Adrenal gland (tissue), 9 donors: ENCODE measurements at regions not wholly inside any gene's neighbourhood (a gene's known extent, or its start where the extent isn't known, plus 50 kb on each side); places are given as distances from the start of the nearest gene placed in this dataset.

ENCODE experiments used
- DNase-seq, 7 donors: peaks; one replicate each; pipeline ENCODE4 v3.0.0-alpha.2; 2019 to 2020
- H3K27ac ChIP-seq, 5 donors: fragments of 200-600 bp; sonication (generic) in 4 of 5; 1 replicate in 3 of 5; 2 replicates in 2 of 5; pipeline versions ENCODE4 v1.5.1 to v1.8.0; 2016 to 2020; ENCODE audit warnings: mild to moderate bottlenecking in 1 of 5
- H3K27me3 ChIP-seq: fragments of 200-600 bp; 2 replicates; pipeline ENCODE4 v1.8.0; 2021
- H3K36me3 ChIP-seq, 2 donors: fragments of 200-600 bp; replicated peaks in 1 of 2; 1 replicate in 1 of 2; 2 replicates in 1 of 2; pipeline versions ENCODE4 v1.5.1 to v1.8.0; 2018 to 2022
- H3K4me1 ChIP-seq, 2 donors: fragments of 200-600 bp; replicated peaks in 1 of 2; 1 replicate in 1 of 2; 2 replicates in 1 of 2; pipeline versions ENCODE4 v1.5.1 to v1.8.0; 2018 to 2021
- H3K4me3 ChIP-seq, 4 donors: fragments of 200-600 bp; sonication (generic) in 3 of 4; one replicate each; pipeline ENCODE4 v1.5.1; 2016 to 2018
- H3K9me3 ChIP-seq, 3 donors: fragments of 200-600 bp; sonication (generic) in 1 of 3; replicated peaks in 1 of 3; 1 replicate in 2 of 3; 2 replicates in 1 of 3; pipeline versions ENCODE4 v1.5.1 to v1.8.0; 2016 to 2021
- CTCF ChIP-seq, 6 experiments: fragments of 450-650 bp in 4 of 6; fragments of 200-600 bp in 2 of 6; sonication (generic) in 1 of 6; IDR thresholded peaks; 1 replicate in 5 of 6; 2 replicates in 1 of 6; pipeline versions ENCODE4 v1.5.1 to v1.8.0; 2016 to 2021; ENCODE audit warnings: antibody characterized with exemption in 6 of 6, mild to moderate bottlenecking in 2 of 6, moderate library complexity in 1 of 6
- POLR2A ChIP-seq, 2 donors: fragments of 450-650 bp; IDR thresholded peaks; one replicate each; pipeline ENCODE4 v1.6.1; 2017; ENCODE audit warnings: antibody characterized with exemption in 2 of 2, mild to moderate bottlenecking in 2 of 2, moderate library complexity in 1 of 2
- WGBS, 4 donors: extraction: QIAGEN DNeasy Blood & Tissue Kit in 2 of 4; methylation state at CpG; one replicate each; pipeline versions ENCODE4 v1.1.5 to v1.1.7; 2013 to 2017; 5-methylcytosine and 5-hydroxymethylcytosine counted together
- intact Hi-C, 2 donors: fragments of 100-400 bp; cut with DNase I; formaldehyde crosslinking; loops; one replicate each; pipeline versions ENCODE4 v1.14.1 to v1.15.0; 2022 to 2023
- donor health status: healthy with polysubstance abuse.
- donor health status: Bipolar disorder and iron deficiency.
- donor health status: DM: yes; HTN: yes; CAD: no.
- donor health status: DM: no; HTN: no; CAD: no.
- donor health status: DM: no; HTN: no; CAD: no.

GRCh38 chr20:6692566-6693173 is 74.8 kb upstream of the BMP2 start:
- Histone ChIP-seq H3K4me3 (no peak overlapping the region), H3K27ac (no peak overlapping the region), H3K4me1 (no peaks in the 10 kb centered on the region), H3K27me3 (no peaks in the 10 kb centered on the region), H3K36me3 (no peaks in the 10 kb centered on the region), H3K9me3 (no peaks in the 10 kb centered on the region)
- TF ChIP-seq POLR2A (IDR thresholded peaks at IDR 0.05) (no peak), CTCF (IDR thresholded peaks at IDR 0.05) (no peak)
- DNase-seq, result peak in 1 of 7 donors; percentile 22
- intact Hi-C loops, result no loop called here
- 64 to 69% (median 67%) methylated on average over 10 of the region's 10 CpGs for WGBS, 4 donors

GRCh38 chr20:6691516-6691915 is 76.0 kb upstream of the BMP2 start:
- Histone ChIP-seq H3K27ac (no peak overlapping the region), H3K27me3 (no peaks in the 10 kb centered on the region), H3K4me3 (no peak overlapping the region), H3K36me3 (no peaks in the 10 kb centered on the region), H3K4me1 (no peaks in the 10 kb centered on the region), H3K9me3 (no peaks in the 10 kb centered on the region)
- intact Hi-C loops, result no loop called here
- DNase-seq, result no peak
- no peak for TF ChIP-seq POLR2A (IDR thresholded peaks at IDR 0.05)
- WGBS, 4 donors, result 64 to 95% (median 70%) methylated on average over 4 of the region's 4 CpGs

DNA sequence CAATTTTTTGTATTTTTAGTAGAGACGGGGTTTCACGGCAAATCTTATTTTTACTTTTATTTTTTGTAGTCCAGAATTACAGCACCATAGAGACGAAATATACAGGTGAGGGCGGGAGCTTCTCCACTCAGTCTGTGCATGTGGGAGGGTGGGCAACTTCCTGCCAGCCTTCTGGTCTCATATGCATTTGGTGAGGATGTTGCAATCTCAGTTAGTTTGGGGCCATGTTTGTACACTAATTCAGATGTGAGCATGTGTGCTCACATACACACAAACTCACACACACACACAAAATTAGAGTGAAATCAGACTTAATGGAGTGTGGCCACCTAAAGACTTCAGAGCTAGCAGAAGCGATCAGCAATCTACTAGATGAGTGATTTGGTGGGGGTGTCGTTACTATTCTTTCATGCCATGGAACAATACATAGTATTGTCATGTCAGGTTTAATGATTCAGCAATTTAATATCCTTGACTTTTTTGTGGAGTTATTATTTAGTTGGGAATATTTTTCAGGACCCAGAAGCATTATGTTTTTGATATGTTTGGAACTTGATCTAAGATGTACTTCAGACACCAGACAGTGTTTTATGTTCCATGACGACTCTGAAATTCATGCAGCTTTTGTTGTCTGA is 78.0 kb upstream of the BMP2 start:
- H3K36me3 ChIP-seq, result no peaks in the 10 kb centered on the region
- TF ChIP-seq CTCF (IDR thresholded peaks at IDR 0.05) (no peak), POLR2A (IDR thresholded peaks at IDR 0.05) (no peak)
- WGBS, 4 donors, result 67 to 89% (median 83%) methylated on average over 6 to 7 of the region's 7 CpGs
- no peak overlapping the region for H3K27ac ChIP-seq
- intact Hi-C loops, result no loop called here
- DNase-seq, result no peak
- H3K9me3 ChIP-seq, result no peaks in the 10 kb centered on the region
- no peak overlapping the region for H3K4me3 ChIP-seq
- no peaks in the 10 kb centered on the region for H3K27me3 ChIP-seq
- no peaks in the 10 kb centered on the region for H3K4me1 ChIP-seq

DNA sequence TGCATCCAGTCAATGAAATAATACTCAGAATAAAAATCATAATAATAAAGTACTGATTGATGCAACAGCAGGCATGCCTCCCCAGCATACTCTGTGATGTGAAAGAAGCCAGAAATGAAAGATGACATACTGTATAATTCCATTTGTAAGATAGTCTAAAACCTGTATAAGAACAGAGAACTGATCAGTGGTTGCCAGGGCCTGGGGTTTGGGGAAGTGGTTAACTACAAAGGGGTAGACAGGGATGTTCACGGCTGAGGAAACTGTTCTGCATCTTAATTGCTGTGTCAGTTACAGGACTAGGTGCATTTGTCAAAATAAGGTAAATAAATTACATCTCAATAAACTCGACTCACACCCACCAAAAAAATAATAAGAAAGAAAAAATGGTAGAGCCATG is 81.3 kb upstream of the BMP2 start:
- no peak for DNase-seq
- whole genome bisulfite sequencing, 4 donors, result 59 to 79% (median 66%) methylated on average over 2 of the region's 2 CpGs
- intact Hi-C loops, result no loop called here

More for the DNA sequence above, 81.3 kb upstream of the BMP2 start:
- H3K36me3 ChIP-seq, result no peaks in the 10 kb centered on the region
- no peak overlapping the region for H3K27ac ChIP-seq
- no peak for TF ChIP-seq CTCF (IDR thresholded peaks at IDR 0.05)
- TF ChIP-seq POLR2A (IDR thresholded peaks at IDR 0.05), result no peak
- no peaks in the 10 kb centered on the region for H3K4me1 ChIP-seq
- H3K9me3 ChIP-seq, result no peaks in the 10 kb centered on the region
- H3K27me3 ChIP-seq, result no peaks in the 10 kb centered on the region
- H3K4me3 ChIP-seq, result no peak overlapping the region
